HK-2 (cell line): ENCODE measurements at regions not wholly inside any gene's neighbourhood (a gene's known extent, or its start where the extent isn't known, plus 50 kb on each side); places are given as distances from the start of the nearest gene placed in this dataset.
"Not testable (repeated sequence)": the region's sequence is repeated elsewhere in the genome, so short reads cannot be mapped to it uniquely, and the experiment has no call there.

Experiments used
- DNase-seq: peaks from one replicate; pipeline ENCODE4 v3.0.0-alpha.2; 2018; ENCODE audit not compliant: unreplicated experiment

GRCh38 chr3:174457758-174458157 lies 401.4 kb upstream of the NAALADL2 start:
- DNase-seq, result no peak

DNA sequence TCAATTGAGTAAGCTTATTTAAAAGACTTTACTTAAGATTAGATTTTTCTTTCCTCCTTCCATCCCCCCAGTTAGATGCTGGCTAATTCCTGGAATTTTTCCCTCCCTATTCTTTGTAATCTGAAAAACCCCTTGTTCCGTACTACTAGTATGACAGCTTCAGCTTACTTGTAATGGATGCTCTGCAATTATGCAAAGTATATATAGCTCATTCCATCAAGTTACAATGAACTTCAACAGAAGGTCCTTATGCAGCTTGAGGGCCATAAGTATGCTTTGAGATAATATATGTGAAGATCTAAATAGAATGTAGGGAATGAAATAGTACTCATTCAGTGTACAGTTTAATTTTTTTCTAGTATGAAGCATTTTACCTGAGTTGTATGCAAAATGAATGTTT lies 398.3 kb upstream of the NAALADL2 start:
- no peak for DNase-seq

- no peak for DNase-seq
These were observed 396.2 kb upstream of the NAALADL2 start for GRCh38 chr3:174462916-174463315.

DNA sequence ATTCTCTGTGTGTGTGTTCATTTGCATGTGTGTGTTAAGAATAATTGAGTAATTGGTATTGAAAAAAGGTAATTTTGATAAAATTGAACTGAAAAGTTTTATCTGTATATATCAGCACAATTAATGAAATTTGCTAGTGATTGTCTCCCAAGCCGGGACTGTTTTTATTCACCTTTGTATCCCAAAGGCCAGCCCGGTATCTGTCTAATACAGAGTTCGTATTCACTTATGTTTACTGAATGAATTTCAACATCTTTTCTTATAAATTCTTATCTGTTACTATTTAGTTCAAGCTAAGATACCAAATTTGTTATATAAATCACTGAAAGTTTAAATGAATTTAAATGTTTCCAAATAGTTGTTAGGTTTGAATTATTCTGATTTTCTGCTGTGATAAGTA lies 394.0 kb upstream of the NAALADL2 start:
- no peak for DNase-seq

DNA sequence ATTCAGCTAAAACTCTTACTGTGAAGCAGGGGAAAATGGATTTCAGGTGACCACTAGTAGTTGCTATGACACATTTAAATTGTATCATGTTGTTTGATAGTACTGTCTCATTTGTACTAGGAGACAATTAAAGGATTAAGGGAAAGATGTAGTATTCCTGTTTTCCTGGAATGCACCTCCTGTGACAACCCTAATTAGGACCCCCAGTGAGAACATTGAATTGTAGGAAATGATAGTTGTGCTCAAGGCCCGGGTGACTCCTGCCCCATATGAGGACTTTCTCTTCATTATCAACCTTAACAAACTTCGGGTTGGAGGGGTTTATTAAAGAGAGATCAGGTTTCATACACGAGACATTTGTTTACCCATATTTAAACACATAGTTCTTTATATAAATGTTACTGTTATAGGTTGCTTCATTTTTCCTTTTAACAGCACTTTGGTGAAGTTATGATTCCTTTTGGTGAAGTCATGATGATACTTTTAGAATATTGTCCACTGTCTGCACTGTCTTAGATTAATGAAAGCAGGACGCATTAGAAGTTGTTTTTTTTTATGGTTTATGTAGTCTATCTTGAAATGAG lies 392.6 kb upstream of the NAALADL2 start:
- no peak for DNase-seq

DNA sequence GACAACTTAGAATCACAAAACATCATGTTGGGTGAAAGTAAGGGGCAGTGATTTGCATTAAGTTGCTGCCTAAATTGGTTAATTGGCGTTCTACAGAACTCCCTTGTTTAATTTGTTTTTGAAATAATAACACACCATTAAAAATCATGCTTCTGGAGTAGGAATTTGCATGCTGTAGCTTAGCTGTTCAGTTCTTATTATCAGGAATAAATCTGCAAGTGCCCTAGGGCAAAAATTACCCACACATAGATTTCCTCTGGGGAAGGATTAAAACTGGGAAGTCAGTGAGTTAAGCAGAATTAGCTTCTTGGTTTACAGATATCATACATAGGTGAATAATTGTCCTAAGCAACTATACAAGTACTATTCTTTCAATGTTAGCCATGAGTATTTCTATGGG lies 381.6 kb upstream of the NAALADL2 start:
- no peak for DNase-seq

DNA sequence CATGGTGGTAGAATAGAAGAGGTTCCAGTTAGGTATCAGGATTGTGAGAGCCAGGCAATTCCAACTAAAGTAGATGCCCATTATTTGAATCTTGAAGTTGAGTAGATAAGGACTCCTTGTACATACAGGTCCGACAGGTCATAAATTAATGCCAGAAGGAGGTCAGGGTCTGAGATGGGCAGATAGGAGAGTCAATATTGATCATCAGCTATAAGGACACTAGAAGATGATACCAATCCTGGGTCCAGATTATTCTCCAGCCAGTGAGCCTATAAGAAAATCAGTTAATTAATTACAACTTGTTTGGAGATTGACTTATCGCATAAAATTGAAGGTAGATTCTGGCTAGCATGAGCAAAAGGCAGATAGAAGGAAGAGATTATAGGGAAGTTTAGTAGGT lies 378.4 kb upstream of the NAALADL2 start:
- DNase-seq, result no peak

DNA sequence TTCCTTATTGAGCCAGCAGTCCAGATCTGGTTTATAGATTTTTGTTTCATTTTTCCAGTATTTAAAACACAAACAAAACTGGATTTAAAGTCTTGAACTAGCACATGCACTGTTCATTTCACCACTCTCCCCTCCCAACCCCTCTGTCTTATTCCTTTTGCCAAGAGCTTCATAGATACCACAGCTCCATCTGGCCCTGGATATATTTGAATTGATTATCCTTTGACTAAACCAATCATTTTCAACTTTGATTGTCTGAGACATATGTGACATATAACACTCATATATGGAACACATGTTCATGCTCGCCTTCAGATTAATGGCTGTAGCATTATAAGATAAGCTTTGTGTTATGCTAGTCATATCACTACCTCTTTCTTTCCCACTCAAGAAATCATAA lies 376.6 kb upstream of the NAALADL2 start:
- no peak for DNase-seq

- DNase-seq, result no peak
These were observed 375.9 kb upstream of the NAALADL2 start for GRCh38 chr3:174483254-174483653.

- DNase-seq, result not testable (repeated sequence)
These were observed 375.3 kb upstream of the NAALADL2 start for GRCh38 chr3:174483856-174484255.

DNA sequence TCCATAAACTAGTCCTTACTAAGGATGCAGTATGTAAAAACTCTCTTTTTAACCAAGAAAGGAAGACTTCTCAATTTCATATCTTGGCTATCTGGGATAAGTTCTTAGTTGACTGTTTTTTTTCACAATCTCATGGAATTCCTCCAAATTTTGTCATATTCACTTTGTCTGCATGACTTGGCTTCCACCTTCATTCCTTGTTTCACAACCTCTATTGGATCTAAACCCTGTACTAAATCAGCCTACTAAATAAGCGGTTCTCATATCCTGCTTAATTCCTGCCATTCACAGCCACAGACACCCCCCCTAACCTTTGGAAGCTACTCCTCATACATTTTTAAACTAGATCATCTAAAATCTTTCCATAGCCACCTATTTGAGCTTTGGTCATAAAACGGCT lies 370.6 kb upstream of the NAALADL2 start:
- DNase-seq, result no peak

DNA sequence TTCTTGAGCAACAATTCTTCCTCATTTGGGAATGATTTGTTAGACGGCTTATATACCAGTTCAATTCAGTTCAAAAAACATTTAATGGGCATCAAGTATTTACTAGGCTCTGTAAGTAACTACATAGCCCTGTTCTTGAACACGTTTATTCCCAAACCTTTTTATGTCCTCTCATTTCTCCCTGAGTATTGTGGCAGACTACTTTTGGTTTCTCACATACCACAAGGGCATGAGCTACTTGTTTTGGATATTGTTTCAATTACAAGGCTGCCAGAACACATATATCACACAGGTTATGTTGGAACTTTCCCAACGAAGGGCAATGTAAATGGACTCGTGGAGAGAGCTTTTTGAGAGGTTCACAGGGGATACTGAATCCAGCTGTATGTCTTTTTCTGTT lies 363.8 kb upstream of the NAALADL2 start:
- no peak for DNase-seq

DNA sequence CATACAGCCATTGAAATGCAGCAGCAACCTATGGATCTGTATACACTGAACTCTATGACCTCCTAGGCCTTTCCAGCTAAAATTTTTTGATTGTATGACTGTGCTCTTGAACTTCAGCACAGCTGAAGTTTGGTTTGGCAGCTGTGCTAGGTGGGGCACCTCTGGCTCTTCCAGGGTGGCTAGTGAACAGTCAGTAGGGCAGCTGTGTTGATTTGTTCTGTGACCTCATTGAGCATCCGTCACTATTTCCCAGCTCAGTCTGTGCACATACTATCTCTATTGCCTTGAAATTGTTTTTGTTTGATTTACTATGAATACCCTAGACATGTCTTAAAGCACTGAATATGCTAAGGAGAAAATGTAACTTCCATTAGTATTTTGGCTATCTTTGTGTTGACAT lies 363.2 kb upstream of the NAALADL2 start:
- DNase-seq, result no peak

GRCh38 chr3:174498638-174499037 lies 360.5 kb upstream of the NAALADL2 start:
- DNase-seq, result no peak

DNA sequence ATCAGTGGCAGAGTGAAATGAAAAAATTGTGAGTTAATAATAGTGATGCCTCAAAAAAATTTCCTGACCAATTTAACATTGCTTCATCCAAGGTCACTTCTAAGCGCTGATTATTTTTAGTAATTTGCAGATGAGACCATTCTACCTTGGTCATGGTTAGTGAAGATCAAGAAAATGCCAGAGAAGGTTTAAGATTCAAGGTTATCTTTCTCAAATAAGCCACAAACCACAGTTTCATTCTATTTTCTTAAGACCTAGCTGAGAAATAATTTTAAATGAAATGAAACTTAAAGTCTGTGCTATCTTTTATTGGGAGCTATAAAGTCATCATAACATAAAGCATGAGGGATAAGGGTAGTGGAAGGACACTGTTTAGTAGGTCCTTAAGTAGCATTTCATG lies 353.9 kb upstream of the NAALADL2 start:
- no peak for DNase-seq

- DNase-seq, result no peak
These were observed 334.9 kb upstream of the NAALADL2 start for GRCh38 chr3:174524203-174524602.

- no peak for DNase-seq
These were observed 329.8 kb upstream of the NAALADL2 start for GRCh38 chr3:174529298-174529697.

DNA sequence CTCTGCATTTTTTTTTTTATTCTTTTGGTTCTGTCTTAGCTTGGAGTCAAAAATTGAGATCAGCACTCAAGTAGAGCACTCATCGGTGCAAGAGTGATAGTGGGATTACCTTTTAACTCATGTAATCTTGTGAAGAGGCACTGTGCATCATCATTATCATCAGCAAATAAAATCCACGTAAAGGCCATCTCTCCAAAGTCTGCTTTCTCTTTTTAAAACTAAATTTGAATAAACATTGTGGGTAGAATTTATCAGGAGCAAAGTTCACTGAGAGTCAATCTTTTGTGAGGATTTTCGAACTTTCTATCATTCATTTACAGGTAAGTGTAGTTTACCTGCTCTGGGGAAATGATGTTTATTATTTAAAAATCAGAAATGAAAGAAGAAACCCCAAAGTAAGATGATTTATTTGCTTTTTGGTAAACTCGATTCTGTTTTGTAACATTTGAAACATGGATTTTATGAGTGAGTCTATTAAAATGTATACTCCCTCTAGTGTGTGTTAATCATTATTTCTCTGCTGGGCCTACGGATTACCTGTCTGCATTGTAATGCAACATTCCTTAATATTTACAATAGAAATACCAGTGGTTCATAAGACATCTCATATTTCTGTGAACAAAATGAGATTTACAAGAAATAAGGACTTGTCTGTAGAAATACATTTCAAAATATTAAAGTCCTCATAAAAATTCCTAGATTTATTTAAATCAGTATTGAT lies 327.7 kb upstream of the NAALADL2 start:
- DNase-seq, result no peak

DNA sequence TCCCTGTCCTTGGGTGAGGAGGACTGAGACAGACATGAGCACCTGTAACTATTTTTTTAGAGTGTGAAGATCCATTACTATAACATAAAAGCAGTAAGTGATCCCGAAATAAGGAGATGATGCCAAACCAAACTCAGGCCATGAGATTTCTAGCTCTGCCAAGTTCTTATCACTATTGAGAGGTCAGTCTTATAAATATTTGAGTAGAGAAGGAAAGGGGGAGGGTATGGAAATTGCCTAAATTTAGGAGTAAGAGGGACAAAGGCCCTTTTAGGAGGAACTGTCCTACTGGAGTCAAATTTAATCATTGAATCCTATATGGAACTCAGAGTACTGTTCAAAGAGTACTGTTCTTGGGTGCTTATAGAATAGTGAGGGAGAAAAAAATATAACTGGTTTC lies 326.9 kb upstream of the NAALADL2 start:
- no peak for DNase-seq

DNA sequence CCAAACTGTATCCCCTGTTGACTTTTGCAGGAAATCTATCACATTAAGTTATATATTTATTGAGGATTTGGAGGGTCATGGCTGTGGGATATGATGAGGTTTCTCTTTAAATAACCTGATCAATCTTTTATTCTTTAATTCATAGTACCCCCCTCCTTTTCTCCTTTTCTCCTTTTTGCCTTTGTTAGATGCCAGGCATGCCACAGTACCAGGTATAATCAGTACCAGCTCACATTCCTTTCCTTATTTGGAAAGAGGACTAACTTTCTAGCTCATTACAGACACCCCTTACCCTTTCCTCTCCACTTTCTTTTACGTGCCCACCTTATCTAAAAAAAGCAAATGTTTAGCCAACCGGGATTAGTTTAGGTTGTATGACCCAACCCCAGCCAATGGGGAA lies 326.4 kb upstream of the NAALADL2 start:
- no peak for DNase-seq

GRCh38 chr3:174533286-174533685 lies 325.8 kb upstream of the NAALADL2 start:
- no peak for DNase-seq

DNA sequence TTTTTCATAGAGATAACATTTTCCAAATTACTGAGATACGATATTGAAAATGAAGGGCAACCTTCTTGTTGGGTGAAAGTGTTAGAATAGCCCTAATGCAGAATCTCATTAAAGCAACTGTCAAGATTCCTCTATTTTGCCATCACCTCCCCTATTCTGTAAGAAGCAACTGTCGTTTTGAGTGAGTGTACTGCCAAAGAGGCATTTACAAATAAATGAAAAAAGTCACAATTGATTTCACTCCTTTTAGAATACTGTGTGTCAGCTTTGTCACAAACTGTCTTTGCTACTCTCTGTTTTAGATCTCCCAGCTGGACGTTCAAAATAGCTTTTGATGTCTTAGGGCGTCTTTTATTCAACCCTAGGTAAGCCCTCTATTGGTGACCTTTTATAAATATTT lies 322.8 kb upstream of the NAALADL2 start:
- no peak for DNase-seq

GRCh38 chr3:174538151-174538550 lies 321.0 kb upstream of the NAALADL2 start:
- no peak for DNase-seq
